Brain microvascular endothelial cell (primary cell): ENCODE measurements at regions not wholly inside any gene's neighbourhood (a gene's known extent, or its start where the extent isn't known, plus 50 kb on each side); places are given as distances from the start of the nearest gene placed in this dataset.

Experiments
- DNase-seq: peaks from one replicate; pipeline ENCODE4 v3.0.0-alpha.2; 2020
- H3K27ac ChIP-seq: fragments of 250-450 bp; sonication (Bioruptor Pico); 2 replicates; pipeline ENCODE4 v1.5.1; 2020; ENCODE audit warnings: mild to moderate bottlenecking, moderate library complexity
- H3K27me3 ChIP-seq: fragments of 250-450 bp; sonication (Bioruptor Pico); replicated peaks from 2 replicates; pipeline ENCODE4 v1.5.1; 2020; ENCODE audit warnings: mild to moderate bottlenecking
- H3K36me3 ChIP-seq: fragments of 250-450 bp; sonication (Bioruptor Pico); replicated peaks from 2 replicates; pipeline ENCODE4 v1.5.1; 2020; ENCODE audit warnings: mild to moderate bottlenecking
- H3K4me3 ChIP-seq: 2 replicates; pipeline ENCODE4 v1.5.1; 2011; ENCODE audit warnings: low read depth, mild to moderate bottlenecking, control low read depth, low read length, moderate library complexity
- CTCF ChIP-seq: IDR thresholded peaks from 2 replicates; pipeline ENCODE4 v1.5.1; 2011; ENCODE audit warnings: low read depth, mild to moderate bottlenecking, moderate library complexity, low read length, control low read depth, inconsistent platforms; ENCODE audit errors: missing control alignments
- in situ Hi-C: cut with HindIII; loops from 2 replicates; pipeline ENCODE4 v1.10.0; 2017; ENCODE audit warnings: low sequenced_read_pairs, low pct_ligation_motif_present

GRCh38 chr13:50518131-50518530 lies 325.4 kb downstream of the DLEU7 start:
- no peak for DNase-seq
- H3K4me3 ChIP-seq, result no peak overlapping the region
- no peak overlapping the region for H3K27ac ChIP-seq
- no peaks in the 10 kb centered on the region for H3K27me3 ChIP-seq
- H3K36me3 ChIP-seq, result no peaks in the 10 kb centered on the region
- in situ Hi-C loops, result no loop called here
- TF ChIP-seq CTCF, result no peak

GRCh38 chr13:50518781-50519201 lies 324.7 kb downstream of the DLEU7 start:
- in situ Hi-C loops, result no loop called here
- Histone ChIP-seq H3K27ac (no peak overlapping the region), H3K27me3 (no peaks in the 10 kb centered on the region), H3K36me3 (no peaks in the 10 kb centered on the region), H3K4me3 (no peak overlapping the region)
- no peak for DNase-seq
- TF ChIP-seq CTCF, result no peak

GRCh38 chr13:50519866-50520265 lies 323.6 kb downstream of the DLEU7 start:
- no peaks in the 10 kb centered on the region for H3K27me3 ChIP-seq
- no peak for TF ChIP-seq CTCF
- DNase-seq, result no peak
- no peak overlapping the region for H3K27ac ChIP-seq
- H3K4me3 ChIP-seq, result no peak overlapping the region
- H3K36me3 ChIP-seq, result no peaks in the 10 kb centered on the region
- in situ Hi-C loops, result no loop called here

GRCh38 chr13:50521006-50521830 lies 322.3 kb downstream of the DLEU7 start:
- TF ChIP-seq CTCF, result no peak
- no peak for DNase-seq
- Histone ChIP-seq H3K36me3 (no peaks in the 10 kb centered on the region), H3K4me3 (no peak overlapping the region), H3K27me3 (no peaks in the 10 kb centered on the region), H3K27ac (no peak overlapping the region)
- in situ Hi-C loops, result no loop called here

- H3K27me3 ChIP-seq, result no peaks in the 10 kb centered on the region
- TF ChIP-seq CTCF, result no peak
- no peak overlapping the region for H3K27ac ChIP-seq
- no peaks in the 10 kb centered on the region for H3K36me3 ChIP-seq
- no peak overlapping the region for H3K4me3 ChIP-seq
- in situ Hi-C loops, result no loop called here
- DNase-seq, result no peak
These were observed 321.7 kb downstream of the DLEU7 start for GRCh38 chr13:50521831-50522149.

- in situ Hi-C loops, result no loop called here
These were observed 321.0 kb downstream of the DLEU7 start for GRCh38 chr13:50522506-50522905.

More at GRCh38 chr13:50522506-50522905, 321.0 kb downstream of the DLEU7 start:
- Histone ChIP-seq H3K36me3 (no peaks in the 10 kb centered on the region), H3K27me3 (no peaks in the 10 kb centered on the region), H3K27ac (no peak overlapping the region), H3K4me3 (no peak overlapping the region)
- no peak for DNase-seq
- TF ChIP-seq CTCF, result no peak
